Colonic mucosa (tissue), 4 donors: ENCODE measurements at regions not wholly inside any gene's neighbourhood (a gene's known extent, or its start where the extent isn't known, plus 50 kb on each side); places are given as distances from the start of the nearest gene placed in this dataset.

Experiments used
- DNase-seq: peaks from one replicate; pipeline ENCODE4 v3.0.0-alpha.2; 2020
- H3K27ac ChIP-seq: fragments of 200-600 bp; one replicate; pipeline ENCODE4 v1.8.0; 2021
- H3K27me3 ChIP-seq: fragments of 200-600 bp; one replicate; pipeline ENCODE4 v1.8.0; 2021
- H3K36me3 ChIP-seq: fragments of 200-600 bp; one replicate; pipeline ENCODE4 v1.8.0; 2021
- H3K4me1 ChIP-seq: fragments of 200-600 bp; one replicate; pipeline ENCODE4 v1.8.0; 2021; ENCODE audit warnings: mild to moderate bottlenecking
- H3K4me3 ChIP-seq: fragments of 200-600 bp; one replicate; pipeline ENCODE4 v1.8.0; 2021
- H3K9ac ChIP-seq, 2 donors: one replicate each; pipeline ENCODE4 v1.7.0; 2013; ENCODE audit warnings: control low read depth in 2 of 2, low read depth in 2 of 2, low read length in 2 of 2
- H3K9me3 ChIP-seq: fragments of 200-600 bp; one replicate; pipeline ENCODE4 v1.8.0; 2021
- intact Hi-C: fragments of 100-400 bp; cut with DNase I; formaldehyde crosslinking; loops from one replicate; pipeline ENCODE4 v1.14.1; 2022
- TF ChIP-seq, protein P1 (sequence below): fragments of 200-600 bp; IDR thresholded peaks from one replicate; pipeline ENCODE4 v1.8.0; 2022; ENCODE audit warnings: antibody characterized with exemption, mild to moderate bottlenecking
- donor health status: healthy.
- donor health status: DM: no; HTN: no; CAD: no.
- donor health status: DM: no; HTN: no; CAD: no.

DNA sequence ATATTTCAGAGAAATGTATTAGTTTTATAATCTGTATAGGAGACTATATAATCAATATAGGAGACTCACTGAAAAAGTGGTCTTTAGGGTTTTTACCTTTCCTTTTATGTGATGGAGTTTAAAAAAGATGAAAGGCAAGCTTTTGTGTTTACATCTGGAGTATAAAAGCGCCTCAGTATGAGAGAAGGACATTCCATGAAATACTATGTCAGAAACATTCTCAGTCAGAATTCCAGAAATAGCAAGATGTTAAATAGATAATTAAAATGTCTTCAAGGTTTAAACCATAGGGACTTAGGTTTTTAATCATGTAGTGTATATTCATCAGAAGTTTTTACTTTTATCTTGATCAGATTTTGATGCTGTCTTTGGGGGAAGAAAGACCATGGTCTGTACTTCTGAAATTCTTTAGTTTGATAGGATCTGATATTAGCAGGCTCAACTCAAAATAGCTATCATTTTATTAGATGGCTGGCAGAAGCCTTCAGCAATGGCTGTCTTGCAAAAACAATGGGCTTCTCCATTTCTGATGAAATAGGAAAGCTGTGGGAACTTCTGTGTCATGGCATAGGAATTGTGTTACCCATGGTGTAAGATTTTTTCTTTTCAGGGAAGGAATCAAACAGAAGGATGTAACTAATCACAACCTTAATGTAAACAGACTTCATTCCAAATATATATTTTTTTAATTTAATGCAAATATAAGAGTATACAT lies 209.6 kb upstream of the PLSCR5 start:
- H3K27ac ChIP-seq: no peak overlapping the region
- no peak for DNase-seq
- no peaks in the 10 kb centered on the region for H3K4me1 ChIP-seq
- no peaks in the 10 kb centered on the region for H3K27me3 ChIP-seq
- TF ChIP-seq, protein P1, sequence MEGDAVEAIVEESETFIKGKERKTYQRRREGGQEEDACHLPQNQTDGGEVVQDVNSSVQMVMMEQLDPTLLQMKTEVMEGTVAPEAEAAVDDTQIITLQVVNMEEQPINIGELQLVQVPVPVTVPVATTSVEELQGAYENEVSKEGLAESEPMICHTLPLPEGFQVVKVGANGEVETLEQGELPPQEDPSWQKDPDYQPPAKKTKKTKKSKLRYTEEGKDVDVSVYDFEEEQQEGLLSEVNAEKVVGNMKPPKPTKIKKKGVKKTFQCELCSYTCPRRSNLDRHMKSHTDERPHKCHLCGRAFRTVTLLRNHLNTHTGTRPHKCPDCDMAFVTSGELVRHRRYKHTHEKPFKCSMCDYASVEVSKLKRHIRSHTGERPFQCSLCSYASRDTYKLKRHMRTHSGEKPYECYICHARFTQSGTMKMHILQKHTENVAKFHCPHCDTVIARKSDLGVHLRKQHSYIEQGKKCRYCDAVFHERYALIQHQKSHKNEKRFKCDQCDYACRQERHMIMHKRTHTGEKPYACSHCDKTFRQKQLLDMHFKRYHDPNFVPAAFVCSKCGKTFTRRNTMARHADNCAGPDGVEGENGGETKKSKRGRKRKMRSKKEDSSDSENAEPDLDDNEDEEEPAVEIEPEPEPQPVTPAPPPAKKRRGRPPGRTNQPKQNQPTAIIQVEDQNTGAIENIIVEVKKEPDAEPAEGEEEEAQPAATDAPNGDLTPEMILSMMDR: no peak
- H3K9me3 ChIP-seq: no peaks in the 10 kb centered on the region
- no peak overlapping the region for H3K4me3 ChIP-seq
- H3K9ac ChIP-seq: no peak overlapping the region
- H3K36me3 ChIP-seq: no peaks in the 10 kb centered on the region
- intact Hi-C loops: no loop called here

DNA sequence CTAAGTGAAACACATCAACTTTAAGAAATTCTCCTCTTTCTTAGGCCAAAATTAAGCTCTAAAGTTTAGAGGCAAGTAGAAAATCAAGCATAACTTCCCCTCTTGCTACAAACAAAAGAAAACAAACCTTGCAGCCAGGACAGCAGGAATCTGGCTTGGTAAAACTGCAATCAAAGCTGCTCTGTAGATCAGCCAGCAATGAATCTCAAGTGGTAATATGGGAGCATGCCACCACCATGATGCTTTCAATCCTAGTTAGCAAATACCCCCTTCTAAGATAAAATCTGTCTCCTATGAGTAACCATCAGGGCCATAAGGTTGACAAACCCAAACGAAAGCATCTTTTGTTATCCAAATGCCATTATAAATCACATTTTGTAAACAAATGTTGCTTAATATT lies 208.3 kb upstream of the PLSCR5 start:
- no peaks in the 10 kb centered on the region for H3K36me3 ChIP-seq
- intact Hi-C loops: no loop called here
- H3K27me3 ChIP-seq: no peaks in the 10 kb centered on the region
- no peak for DNase-seq
- TF ChIP-seq, protein P1: no peak
- H3K4me3 ChIP-seq: no peak overlapping the region
- H3K4me1 ChIP-seq: no peaks in the 10 kb centered on the region
- H3K9ac ChIP-seq: no peak overlapping the region
- no peak overlapping the region for H3K27ac ChIP-seq
- no peaks in the 10 kb centered on the region for H3K9me3 ChIP-seq

DNA sequence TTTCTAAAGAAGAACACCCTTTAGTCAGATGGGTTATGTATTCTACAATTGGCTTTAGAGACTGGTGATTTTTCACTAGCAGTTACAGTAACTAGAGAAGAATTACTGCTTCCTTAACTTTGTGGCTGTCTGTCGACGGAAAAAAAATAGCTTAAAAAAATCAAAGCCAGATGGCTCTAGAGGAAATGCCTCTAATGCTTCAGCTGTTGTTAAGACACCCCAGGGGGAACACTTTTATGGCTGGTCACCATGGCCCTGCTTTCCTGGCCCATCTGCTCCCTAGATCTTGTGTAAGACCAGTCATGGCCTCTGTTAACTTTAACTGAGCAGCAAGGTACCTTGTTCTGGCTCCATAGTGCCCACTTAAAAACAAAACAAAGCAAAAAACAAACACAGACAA lies 198.6 kb upstream of the PLSCR5 start:
- no peaks in the 10 kb centered on the region for H3K9me3 ChIP-seq
- TF ChIP-seq, protein P1: no peak
- H3K36me3 ChIP-seq: no peaks in the 10 kb centered on the region
- H3K27me3 ChIP-seq: no peaks in the 10 kb centered on the region
- H3K4me3 ChIP-seq: no peak overlapping the region
- no peak for DNase-seq
- H3K4me1 ChIP-seq: no peaks in the 10 kb centered on the region
- no peak overlapping the region for H3K27ac ChIP-seq
- intact Hi-C loops: no loop called here
- no peak overlapping the region for H3K9ac ChIP-seq

DNA sequence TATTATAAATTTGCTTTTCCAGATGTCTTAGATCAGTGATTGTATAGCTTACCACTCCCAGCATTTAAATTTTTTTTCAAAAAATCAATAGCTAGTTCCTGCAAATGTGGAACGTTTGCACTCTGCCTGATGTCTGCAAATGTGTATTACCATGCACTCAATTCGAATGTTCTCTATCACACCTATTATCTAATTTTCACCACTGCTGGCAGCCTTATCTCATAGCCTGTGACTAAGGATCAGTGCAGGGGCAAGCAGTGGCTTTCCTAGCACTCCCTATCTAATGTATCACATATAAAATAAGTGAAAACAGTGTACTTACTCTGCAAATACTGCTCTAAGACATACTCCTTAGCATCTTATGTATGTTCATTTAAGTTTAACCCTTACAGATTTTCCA lies 196.3 kb upstream of the PLSCR5 start:
- H3K27me3 ChIP-seq: no peaks in the 10 kb centered on the region
- intact Hi-C loops: no loop called here
- TF ChIP-seq, protein P1: no peak

DNA sequence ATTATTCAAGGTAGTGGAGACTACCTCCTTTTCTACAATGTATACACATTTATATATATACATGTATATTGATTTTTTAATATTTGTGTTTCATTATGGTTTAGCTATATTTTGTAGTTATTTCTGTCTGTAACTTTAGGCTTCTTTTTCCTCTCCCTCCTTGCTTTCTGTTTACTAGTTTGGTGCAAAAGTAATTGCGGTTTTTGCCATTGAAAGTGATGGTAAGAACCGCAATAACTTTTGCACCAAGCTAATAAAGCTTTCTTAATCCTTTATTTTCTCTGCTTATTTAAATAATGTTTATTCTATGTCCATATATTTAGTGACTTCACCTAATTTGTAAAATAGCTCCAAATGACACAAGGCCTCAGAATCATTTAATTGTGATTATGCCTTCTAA lies 195.3 kb upstream of the PLSCR5 start:
- TF ChIP-seq, protein P1: no peak
- no peak for DNase-seq
- Histone ChIP-seq H3K4me1 (no peaks in the 10 kb centered on the region), H3K9ac (no peak overlapping the region), H3K27me3 (no peaks in the 10 kb centered on the region), H3K36me3 (no peaks in the 10 kb centered on the region), H3K9me3 (no peaks in the 10 kb centered on the region), H3K4me3 (no peak overlapping the region), H3K27ac (no peak overlapping the region)
- intact Hi-C loops: no loop called here

More for the DNA sequence above, 196.3 kb upstream of the PLSCR5 start:
- no peak overlapping the region for H3K9ac ChIP-seq
- H3K9me3 ChIP-seq: no peaks in the 10 kb centered on the region
- H3K36me3 ChIP-seq: no peaks in the 10 kb centered on the region
- no peak for DNase-seq
- no peak overlapping the region for H3K27ac ChIP-seq
- H3K4me3 ChIP-seq: no peak overlapping the region
- H3K4me1 ChIP-seq: no peaks in the 10 kb centered on the region
